ENCODE measurements at regions not wholly inside any gene's neighbourhood (a gene's known extent, or its start where the extent isn't known, plus 50 kb on each side); places are given as distances from the start of the nearest gene placed in this dataset.

- no peaks in the 10 kb centered on the region for H3K27me3 ChIP-seq (ENCODE audit: control insufficient read depth, insufficient read depth, low read length)
- POLR2A ChIA-PET: no interaction called here
- H3K9me3 ChIP-seq (ENCODE audit: control insufficient read depth, insufficient read depth, low read length): no peaks in the 10 kb centered on the region
- no peak for TF ChIP-seq CTCF (IDR thresholded peaks at IDR 0.05; ENCODE audit: low read depth, low read length)
- no peak overlapping the region for H3K4me3 ChIP-seq (ENCODE audit: low read depth, low read length)
- CTCF ChIA-PET: no interaction called here
- no peak for DNase-seq (ENCODE audit: low read depth, low spot score)
- H3K27ac ChIP-seq (ENCODE audit: low read depth, low read length): no peak overlapping the region
Observed at GRCh38 chr1:60903591-60903990, 178.8 kb upstream of the NFIA start.

GRCh38 chr1:60899464-60899863, 182.9 kb upstream of the NFIA start:
- TF ChIP-seq CTCF (IDR thresholded peaks at IDR 0.05; ENCODE audit: low read depth, low read length): no peak
- no peak overlapping the region for H3K4me3 ChIP-seq (ENCODE audit: low read depth, low read length)
- H3K27ac ChIP-seq (ENCODE audit: low read depth, low read length): no peak overlapping the region
- H3K9me3 ChIP-seq (ENCODE audit: control insufficient read depth, insufficient read depth, low read length): no peaks in the 10 kb centered on the region
- ChIA-PET CTCF (no interaction called here), POLR2A (no interaction called here)
- no peak for DNase-seq (ENCODE audit: low read depth, low spot score)
- no peaks in the 10 kb centered on the region for H3K27me3 ChIP-seq (ENCODE audit: control insufficient read depth, insufficient read depth, low read length)

- CTCF ChIA-PET: no interaction called here
Observed at GRCh38 chr1:60898987-60899386, 183.4 kb upstream of the NFIA start.

GRCh38 chr1:60898413-60898812, 183.9 kb upstream of the NFIA start:
- CTCF ChIA-PET: no interaction called here

More at GRCh38 chr1:60898987-60899386, 183.4 kb upstream of the NFIA start:
- Histone ChIP-seq H3K27me3 (ENCODE audit: control insufficient read depth, insufficient read depth, low read length) (no peaks in the 10 kb centered on the region), H3K9me3 (ENCODE audit: control insufficient read depth, insufficient read depth, low read length) (no peaks in the 10 kb centered on the region), H3K27ac (ENCODE audit: low read depth, low read length) (no peak overlapping the region), H3K4me3 (ENCODE audit: low read depth, low read length) (no peak overlapping the region)
- POLR2A ChIA-PET: no interaction called here
- DNase-seq (ENCODE audit: low read depth, low spot score): no peak
- TF ChIP-seq CTCF (IDR thresholded peaks at IDR 0.05; ENCODE audit: low read depth, low read length): no peak

GRCh38 chr1:60896701-60897363, 185.5 kb upstream of the NFIA start:
- Histone ChIP-seq H3K9me3 (ENCODE audit: control insufficient read depth, insufficient read depth, low read length) (no peaks in the 10 kb centered on the region), H3K27ac (ENCODE audit: low read depth, low read length) (no peak overlapping the region), H3K27me3 (ENCODE audit: control insufficient read depth, insufficient read depth, low read length) (no peaks in the 10 kb centered on the region), H3K4me3 (ENCODE audit: low read depth, low read length) (no peak overlapping the region)
- ChIA-PET CTCF (no interaction called here), POLR2A (no interaction called here)
- DNase-seq (ENCODE audit: low read depth, low spot score): no peak
- no peak for TF ChIP-seq CTCF (IDR thresholded peaks at IDR 0.05; ENCODE audit: low read depth, low read length)

More at GRCh38 chr1:60898413-60898812, 183.9 kb upstream of the NFIA start:
- TF ChIP-seq CTCF (IDR thresholded peaks at IDR 0.05; ENCODE audit: low read depth, low read length): no peak
- no peak overlapping the region for H3K27ac ChIP-seq (ENCODE audit: low read depth, low read length)
- no peak for DNase-seq (ENCODE audit: low read depth, low spot score)
- no peak overlapping the region for H3K4me3 ChIP-seq (ENCODE audit: low read depth, low read length)
- no peaks in the 10 kb centered on the region for H3K9me3 ChIP-seq (ENCODE audit: control insufficient read depth, insufficient read depth, low read length)
- H3K27me3 ChIP-seq (ENCODE audit: control insufficient read depth, insufficient read depth, low read length): no peaks in the 10 kb centered on the region
- POLR2A ChIA-PET: no interaction called here
